HG02884 (cell line): ENCODE measurements at regions not wholly inside any gene's neighbourhood (a gene's known extent, or its start where the extent isn't known, plus 50 kb on each side); places are given as distances from the start of the nearest gene placed in this dataset.
"Not testable (repeated sequence)": the region's sequence is repeated elsewhere in the genome, so short reads cannot be mapped to it uniquely, and the experiment has no call there.

ENCODE experiments used
- ATAC-seq: cut with Tn5 transposase; IDR thresholded peaks from one replicate; pipeline ENCODE4 v1.9.1; 2021; ENCODE audit warnings: mild to moderate bottlenecking, moderate library complexity; ENCODE audit not compliant: unreplicated experiment

GRCh38 chr13:110809871-110810486, 96.5 kb downstream of the ING1 start:
- no peak for ATAC-seq

- ATAC-seq = no peak
These were observed 97.7 kb downstream of the ING1 start for GRCh38 chr13:110811008-110811720.

GRCh38 chr13:110811771-110812120, 98.2 kb downstream of the ING1 start:
- ATAC-seq = no peak

- ATAC-seq = no peak
These were observed 98.8 kb downstream of the ING1 start for GRCh38 chr13:110812121-110812868.

- ATAC-seq = no peak
These were observed 99.6 kb downstream of the ING1 start for GRCh38 chr13:110812869-110813645.

GRCh38 chr13:110813646-110814624, 100.4 kb downstream of the ING1 start:
- ATAC-seq = no peak

GRCh38 chr13:110815471-110816204, 99.2 kb downstream of the ANKRD10 start:
- no peak for ATAC-seq

GRCh38 chr13:110816500-110816899, 98.4 kb downstream of the ANKRD10 start:
- no peak for ATAC-seq

GRCh38 chr13:110817143-110817542, 97.7 kb downstream of the ANKRD10 start:
- ATAC-seq = no peak

GRCh38 chr13:110818747-110819146, 96.1 kb downstream of the ANKRD10 start:
- ATAC-seq = no peak

- peak; percentile 95 for ATAC-seq
These were observed 95.5 kb downstream of the ANKRD10 start for GRCh38 chr13:110819203-110820014.

GRCh38 chr13:110820322-110820721, 94.5 kb downstream of the ANKRD10 start:
- no peak for ATAC-seq

GRCh38 chr13:110821837-110822668, 92.8 kb downstream of the ANKRD10 start:
- not testable (repeated sequence) for ATAC-seq

- ATAC-seq = no peak
These were observed 92.3 kb downstream of the ANKRD10 start for GRCh38 chr13:110822669-110822945.

- ATAC-seq = no peak
These were observed 90.1 kb downstream of the ANKRD10 start for GRCh38 chr13:110824702-110825300.

GRCh38 chr13:110825516-110825915, 89.4 kb downstream of the ANKRD10 start:
- ATAC-seq = no peak

GRCh38 chr13:110826101-110826500, 88.8 kb downstream of the ANKRD10 start:
- ATAC-seq = no peak
